GM06990 (cell line): ENCODE measurements at regions not wholly inside any gene's neighbourhood (a gene's known extent, or its start where the extent isn't known, plus 50 kb on each side); places are given as distances from the start of the nearest gene placed in this dataset.

Experiments
- DNase-seq: peaks from one replicate; pipeline ENCODE4 v3.0.0-alpha.2; 2011; ENCODE audit not compliant: insufficient read length; ENCODE audit errors: extremely low read depth
- H3K27me3 ChIP-seq: replicated peaks from 2 replicates; pipeline ENCODE4 v1.6.0; 2011; ENCODE audit warnings: low read length; ENCODE audit not compliant: control insufficient read depth, insufficient read depth
- H3K36me3 ChIP-seq: 2 replicates; pipeline ENCODE4 v1.5.1; 2011; ENCODE audit warnings: low read length; ENCODE audit not compliant: control insufficient read depth, insufficient read depth
- H3K4me3 ChIP-seq: replicated peaks from 2 replicates; pipeline ENCODE4 v1.5.1; 2011; ENCODE audit warnings: low read depth, mild to moderate bottlenecking, control low read depth, low read length
- CTCF ChIP-seq: IDR thresholded peaks from 2 replicates; pipeline ENCODE4 v1.5.1; 2011; ENCODE audit warnings: low read length, control low read depth, mild to moderate bottlenecking, inconsistent platforms; ENCODE audit not compliant: insufficient read depth, poor library complexity, severe bottlenecking

- H3K27me3 ChIP-seq = no peaks in the 10 kb centered on the region
- no peak overlapping the region for H3K4me3 ChIP-seq
- H3K36me3 ChIP-seq = no peaks in the 10 kb centered on the region
- TF ChIP-seq CTCF = no peak
- DNase-seq = no peak
These were observed 64.2 kb upstream of the MBL2 start for GRCh38 chr10:52836816-52837215.
